Activated T-cell treated with anti-CD3 and anti-CD28 coated beads for 4 hours (primary cell): ENCODE measurements at regions not wholly inside any gene's neighbourhood (a gene's known extent, or its start where the extent isn't known, plus 50 kb on each side); places are given as distances from the start of the nearest gene placed in this dataset.
"Not testable (repeated sequence)": the region's sequence is repeated elsewhere in the genome, so short reads cannot be mapped to it uniquely, and the experiment has no call there.

Source experiments
- DNase-seq: peaks from one replicate; pipeline ENCODE4 v3.0.0-alpha.2; 2020

GRCh38 chr6:9233226-9233625 lies 797.9 kb upstream of the SLC35B3 start:
- no peak for DNase-seq

GRCh38 chr6:9225441-9225871 lies 790.1 kb upstream of the SLC35B3 start:
- no peak for DNase-seq

- DNase-seq, result no peak
Observed at GRCh38 chr6:9224539-9224938, 789.2 kb upstream of the SLC35B3 start.

- not testable (repeated sequence) for DNase-seq
Observed at GRCh38 chr6:9213717-9214116, 778.4 kb upstream of the SLC35B3 start.

- no peak for DNase-seq
Observed at GRCh38 chr6:9208966-9209365, 773.6 kb upstream of the SLC35B3 start.

- DNase-seq, result no peak
Observed at GRCh38 chr6:9205645-9206044, 770.3 kb upstream of the SLC35B3 start.

- no peak for DNase-seq
Observed at GRCh38 chr6:9204171-9204570, 768.8 kb upstream of the SLC35B3 start.

- no peak for DNase-seq
Observed at GRCh38 chr6:9200712-9201111, 765.4 kb upstream of the SLC35B3 start.

- no peak for DNase-seq
Observed at GRCh38 chr6:9197726-9198125, 762.4 kb upstream of the SLC35B3 start.

- DNase-seq, result no peak
Observed at GRCh38 chr6:9195322-9195721, 760.0 kb upstream of the SLC35B3 start.

- DNase-seq, result no peak
Observed at GRCh38 chr6:9192405-9192909, 757.1 kb upstream of the SLC35B3 start.

- no peak for DNase-seq
Observed at GRCh38 chr6:9186148-9186547, 750.8 kb upstream of the SLC35B3 start.

- DNase-seq, result no peak
Observed at GRCh38 chr6:9178071-9178470, 742.7 kb upstream of the SLC35B3 start.

- no peak for DNase-seq
Observed at GRCh38 chr6:9173229-9173628, 737.9 kb upstream of the SLC35B3 start.

GRCh38 chr6:9172096-9172495 lies 736.8 kb upstream of the SLC35B3 start:
- no peak for DNase-seq

GRCh38 chr6:9168669-9169068 lies 733.3 kb upstream of the SLC35B3 start:
- no peak for DNase-seq

- DNase-seq, result no peak
Observed at GRCh38 chr6:9161731-9162130, 726.4 kb upstream of the SLC35B3 start.

- DNase-seq, result no peak
Observed at GRCh38 chr6:9159051-9159450, 723.7 kb upstream of the SLC35B3 start.

GRCh38 chr6:9155836-9156235 lies 720.5 kb upstream of the SLC35B3 start:
- DNase-seq, result no peak

GRCh38 chr6:9143140-9143539 lies 707.8 kb upstream of the SLC35B3 start:
- DNase-seq, result no peak

- no peak for DNase-seq
Observed at GRCh38 chr6:9140951-9141460, 705.7 kb upstream of the SLC35B3 start.

GRCh38 chr6:9140172-9140571 lies 704.8 kb upstream of the SLC35B3 start:
- no peak for DNase-seq

- no peak for DNase-seq
Observed at GRCh38 chr6:9139746-9140145, 704.4 kb upstream of the SLC35B3 start.

GRCh38 chr6:9138936-9139335 lies 703.6 kb upstream of the SLC35B3 start:
- no peak for DNase-seq

- no peak for DNase-seq
Observed at GRCh38 chr6:9136141-9136822, 700.9 kb upstream of the SLC35B3 start.
